VCaP (cell line): ENCODE measurements at regions not wholly inside any gene's neighbourhood (a gene's known extent, or its start where the extent isn't known, plus 50 kb on each side); places are given as distances from the start of the nearest gene placed in this dataset.
"Not testable (repeated sequence)": the region's sequence is repeated elsewhere in the genome, so short reads cannot be mapped to it uniquely, and the experiment has no call there.

Experiments
- H3K27ac ChIP-seq: fragments of 450-650 bp; 2 replicates; pipeline ENCODE4 v1.5.1; 2017
- TF ChIP-seq, protein P1 (sequence below): fragments of 450-650 bp; conservative IDR thresholded peaks from 2 replicates; pipeline ENCODE4 v1.5.1; 2017; ENCODE audit warnings: mild to moderate bottlenecking, moderate library complexity

- H3K27ac ChIP-seq: no peak overlapping the region
- TF ChIP-seq, protein P1, sequence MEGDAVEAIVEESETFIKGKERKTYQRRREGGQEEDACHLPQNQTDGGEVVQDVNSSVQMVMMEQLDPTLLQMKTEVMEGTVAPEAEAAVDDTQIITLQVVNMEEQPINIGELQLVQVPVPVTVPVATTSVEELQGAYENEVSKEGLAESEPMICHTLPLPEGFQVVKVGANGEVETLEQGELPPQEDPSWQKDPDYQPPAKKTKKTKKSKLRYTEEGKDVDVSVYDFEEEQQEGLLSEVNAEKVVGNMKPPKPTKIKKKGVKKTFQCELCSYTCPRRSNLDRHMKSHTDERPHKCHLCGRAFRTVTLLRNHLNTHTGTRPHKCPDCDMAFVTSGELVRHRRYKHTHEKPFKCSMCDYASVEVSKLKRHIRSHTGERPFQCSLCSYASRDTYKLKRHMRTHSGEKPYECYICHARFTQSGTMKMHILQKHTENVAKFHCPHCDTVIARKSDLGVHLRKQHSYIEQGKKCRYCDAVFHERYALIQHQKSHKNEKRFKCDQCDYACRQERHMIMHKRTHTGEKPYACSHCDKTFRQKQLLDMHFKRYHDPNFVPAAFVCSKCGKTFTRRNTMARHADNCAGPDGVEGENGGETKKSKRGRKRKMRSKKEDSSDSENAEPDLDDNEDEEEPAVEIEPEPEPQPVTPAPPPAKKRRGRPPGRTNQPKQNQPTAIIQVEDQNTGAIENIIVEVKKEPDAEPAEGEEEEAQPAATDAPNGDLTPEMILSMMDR: no peak
Observed at GRCh38 chr7:65809982-65810288, 62.9 kb upstream of the VKORC1L1 start.

- TF ChIP-seq, protein P1: no peak
- no peak overlapping the region for H3K27ac ChIP-seq
Observed at GRCh38 chr7:65812281-65812680, 60.6 kb upstream of the VKORC1L1 start.

DNA sequence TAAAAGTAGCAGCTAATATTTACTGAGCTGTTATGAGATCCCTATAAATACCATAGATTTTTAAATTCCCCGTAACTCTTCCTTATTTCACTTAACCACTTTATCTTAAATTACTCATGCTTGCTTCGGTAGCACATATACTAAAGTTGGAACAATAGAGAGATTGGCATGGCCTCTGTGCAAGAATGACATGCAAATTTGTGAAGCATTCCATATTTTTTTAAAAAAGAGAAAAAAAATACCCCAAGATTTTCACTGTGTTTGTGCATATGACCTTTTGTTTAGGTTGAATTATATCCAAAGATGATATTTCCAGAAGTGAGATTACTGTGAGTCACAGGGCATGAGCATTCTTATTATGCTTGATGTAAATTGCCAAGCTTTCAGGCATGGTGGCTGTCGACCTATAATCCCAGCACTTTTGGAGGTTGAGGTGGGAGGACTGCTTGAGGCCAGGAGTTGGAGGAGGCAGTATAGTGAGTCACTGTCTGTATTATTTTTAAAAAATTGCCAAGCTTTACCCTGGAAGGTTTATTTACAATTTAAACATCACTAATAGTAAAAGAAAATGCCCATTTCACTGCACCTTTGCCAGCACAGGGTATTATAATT lies 58.2 kb upstream of the VKORC1L1 start:
- not testable (repeated sequence) for H3K27ac ChIP-seq

DNA sequence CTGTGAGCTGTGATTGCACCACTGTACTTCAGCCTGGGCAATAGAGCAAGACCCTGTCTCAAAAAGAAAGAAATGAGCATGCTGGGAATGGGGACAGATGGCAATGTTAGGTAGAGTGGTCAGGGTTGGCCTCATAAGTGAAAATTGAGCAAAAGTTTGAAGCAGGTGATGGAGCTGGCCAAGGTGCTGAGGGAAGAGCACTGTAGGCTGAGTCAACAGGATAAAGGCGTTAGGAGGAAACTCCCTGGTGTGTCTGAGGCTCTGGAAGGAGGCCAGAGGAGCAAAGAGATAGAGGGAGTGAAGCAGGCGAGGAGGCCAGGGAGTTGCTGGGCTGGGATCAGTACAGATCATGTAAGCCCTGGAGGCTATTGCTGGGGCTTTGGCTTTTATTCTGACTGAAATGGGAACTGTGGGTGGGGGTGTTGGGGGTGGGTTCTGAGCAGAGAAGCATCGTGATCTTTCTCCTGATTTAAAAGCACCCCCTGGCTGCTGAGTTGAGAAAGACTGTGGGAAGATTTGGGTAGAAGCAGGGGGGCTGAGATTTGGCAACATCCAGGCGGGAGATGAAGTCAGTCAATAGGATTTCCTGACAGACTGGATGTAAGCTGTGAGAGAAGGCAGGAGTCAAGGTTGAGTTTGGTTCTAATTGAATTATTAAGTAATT lies 52.5 kb upstream of the VKORC1L1 start:
- no peak overlapping the region for H3K27ac ChIP-seq
- TF ChIP-seq, protein P1: 0 out of 2 replicates have a peak, but pooled peaks have one; percentile 10
